Suppressor macrophage treated with lipopolysaccharide for 4 hours (primary cell): ENCODE measurements at regions not wholly inside any gene's neighbourhood (a gene's known extent, or its start where the extent isn't known, plus 50 kb on each side); places are given as distances from the start of the nearest gene placed in this dataset.
"Not testable (repeated sequence)": the region's sequence is repeated elsewhere in the genome, so short reads cannot be mapped to it uniquely, and the experiment has no call there.

Experiments used
- DNase-seq: peaks from one replicate; pipeline ENCODE4 v3.0.0-alpha.2; 2020

DNA sequence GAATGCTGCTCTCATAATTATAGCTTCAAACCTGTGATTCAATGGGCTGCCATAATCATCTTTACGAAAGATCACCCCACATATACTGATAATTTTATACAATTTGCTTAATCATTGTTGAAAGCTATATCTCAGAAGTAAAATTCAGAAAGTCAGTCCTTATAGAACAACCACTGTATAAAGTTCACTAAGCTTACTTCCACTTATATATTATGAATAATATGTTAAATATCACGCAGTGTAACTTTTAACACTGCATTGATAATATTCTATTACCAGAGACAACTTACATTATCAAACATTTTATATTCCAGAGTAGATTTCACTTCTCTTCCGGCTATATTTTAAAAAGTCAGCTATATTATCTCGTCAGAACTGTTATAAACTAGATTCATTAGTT is 550.1 kb upstream of the PCDH20 start:
- DNase-seq = no peak

DNA sequence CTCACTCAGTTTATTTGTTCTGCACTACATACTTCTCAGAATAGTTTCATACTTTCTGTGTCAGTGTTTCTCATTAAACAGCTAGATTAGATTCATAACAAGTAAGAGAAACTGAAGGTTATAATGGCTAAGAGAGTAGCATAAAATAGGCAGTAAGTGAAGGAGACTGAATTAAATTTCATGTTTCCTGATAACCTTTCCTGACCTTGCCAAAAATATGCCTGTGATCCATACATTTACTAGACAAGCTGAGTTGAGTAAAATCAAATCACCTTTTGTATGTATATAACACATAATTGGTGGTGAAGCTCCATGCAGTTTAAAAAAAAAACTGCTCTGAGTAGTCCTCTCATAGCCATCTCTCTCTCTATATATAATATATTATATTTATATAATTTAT is 545.3 kb upstream of the PCDH20 start:
- DNase-seq = no peak

DNA sequence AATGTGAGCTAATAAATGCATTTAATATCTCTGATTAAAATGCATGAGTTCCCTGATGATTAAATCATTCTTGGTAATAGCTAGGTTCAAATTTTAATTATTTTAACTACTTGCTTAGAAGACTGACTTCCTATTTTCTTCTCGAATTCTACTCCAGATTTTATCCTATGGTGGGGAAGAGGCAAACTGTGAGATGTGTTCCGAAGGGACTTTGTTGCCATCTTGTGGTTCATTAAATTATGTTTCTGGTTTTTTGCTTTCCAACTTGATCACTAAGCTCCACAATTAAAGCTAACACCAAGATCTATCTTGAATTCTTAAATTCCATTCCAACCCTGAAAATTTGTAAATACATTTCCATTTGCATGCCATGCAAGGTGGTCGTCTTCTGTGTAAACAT is 538.4 kb upstream of the PCDH20 start:
- DNase-seq = peak; percentile 1

DNA sequence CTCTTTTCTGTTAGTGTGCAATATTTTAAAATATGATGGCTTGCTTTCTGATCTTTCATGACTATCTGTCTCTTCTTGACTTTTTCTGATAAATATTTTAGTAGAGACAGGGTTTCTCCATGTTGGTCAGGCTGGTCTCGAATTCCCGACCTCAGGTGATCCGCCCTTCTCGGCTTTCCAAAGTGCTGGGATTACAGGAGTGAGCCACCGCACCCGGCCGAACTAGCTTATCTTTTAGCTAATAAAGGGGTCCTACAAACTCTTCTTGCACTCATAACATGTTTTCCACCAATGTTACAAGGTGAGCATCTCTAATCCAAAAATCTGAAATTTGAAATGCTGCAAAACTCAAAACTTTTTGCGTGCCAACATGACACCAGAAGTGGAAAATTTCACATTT is 535.2 kb upstream of the PCDH20 start:
- DNase-seq = no peak

DNA sequence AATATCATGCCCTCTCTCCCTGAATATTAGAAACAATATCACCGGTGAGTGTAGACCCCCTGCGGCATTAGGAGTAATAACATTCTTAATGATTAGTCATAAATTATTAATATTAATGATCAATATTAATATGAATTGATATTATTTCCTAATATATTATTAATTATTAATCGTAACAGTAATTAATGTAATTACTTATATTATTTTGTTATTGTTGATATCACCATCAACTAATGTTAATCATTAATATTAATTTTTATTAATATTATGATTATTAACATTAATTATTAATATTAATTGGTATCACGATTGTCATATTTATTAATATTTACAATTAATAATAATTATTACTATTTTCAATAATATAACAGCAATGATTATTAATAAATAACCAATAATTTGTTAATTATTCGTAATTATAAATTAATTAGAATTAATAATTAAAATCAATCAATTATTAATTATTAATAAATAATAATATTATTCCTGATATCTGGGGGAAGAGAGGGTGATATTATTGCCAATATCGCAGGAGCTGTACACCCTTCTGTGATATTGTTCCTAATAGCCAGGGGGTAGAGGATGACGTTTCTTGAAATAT is 528.8 kb upstream of the PCDH20 start:
- no peak for DNase-seq

DNA sequence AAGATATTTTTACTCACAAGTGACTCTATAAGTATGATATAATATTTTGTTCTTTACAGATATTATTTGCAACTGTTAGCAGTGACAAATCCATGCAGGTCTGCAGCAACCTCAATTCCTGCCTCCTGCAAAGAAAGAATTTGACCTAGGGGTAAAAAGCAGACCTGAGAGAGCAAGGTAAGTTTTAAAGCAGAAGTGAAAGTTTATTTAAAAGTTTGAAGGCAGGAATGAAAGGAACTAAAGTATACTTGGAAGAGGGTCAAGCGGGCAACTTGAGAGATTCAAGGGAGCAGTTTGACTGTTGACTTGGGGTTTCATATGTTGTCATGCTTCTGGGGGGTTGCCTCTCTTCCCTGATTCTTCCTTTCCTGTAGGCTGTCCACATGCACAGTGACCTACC is 520.1 kb upstream of the PCDH20 start:
- no peak for DNase-seq

DNA sequence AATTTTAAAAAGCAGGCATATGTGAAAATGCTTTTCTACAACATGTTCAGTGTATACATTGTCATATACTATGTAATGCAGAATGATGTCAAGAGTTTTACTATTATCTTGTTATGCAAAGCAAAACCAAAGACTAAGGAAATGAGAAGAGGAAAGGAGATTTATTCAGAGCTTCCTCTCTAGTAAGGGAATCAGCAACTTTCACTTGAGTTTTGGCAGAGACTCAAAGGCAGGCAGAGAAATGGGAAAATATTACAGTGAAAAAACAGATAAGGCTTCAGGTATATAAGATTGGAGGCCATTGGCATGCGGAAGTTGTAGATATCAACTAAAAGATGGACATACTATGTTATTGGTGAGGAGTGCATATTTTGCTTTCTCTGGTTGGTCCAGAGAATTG is 512.0 kb upstream of the PCDH20 start:
- DNase-seq = no peak

DNA sequence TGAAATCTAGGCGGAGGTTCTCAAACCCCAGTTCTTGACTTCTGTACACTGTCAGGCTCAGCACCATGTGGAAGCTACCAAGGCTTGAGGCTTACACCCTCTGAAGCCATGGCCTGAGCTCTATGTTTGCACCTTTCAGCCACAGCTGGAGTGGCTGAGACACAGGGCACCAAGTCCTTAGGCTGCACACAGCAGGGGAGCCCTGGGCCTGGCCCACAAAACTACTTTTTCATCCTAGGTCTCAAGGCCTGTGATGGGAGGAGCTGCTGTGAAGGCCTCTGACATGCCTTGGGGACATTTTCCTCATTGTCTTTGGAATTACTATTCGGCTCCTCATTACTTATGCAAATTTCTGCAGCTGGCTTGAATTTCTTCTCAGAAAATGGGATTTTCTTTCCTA is 503.2 kb upstream of the PCDH20 start:
- DNase-seq = no peak

DNA sequence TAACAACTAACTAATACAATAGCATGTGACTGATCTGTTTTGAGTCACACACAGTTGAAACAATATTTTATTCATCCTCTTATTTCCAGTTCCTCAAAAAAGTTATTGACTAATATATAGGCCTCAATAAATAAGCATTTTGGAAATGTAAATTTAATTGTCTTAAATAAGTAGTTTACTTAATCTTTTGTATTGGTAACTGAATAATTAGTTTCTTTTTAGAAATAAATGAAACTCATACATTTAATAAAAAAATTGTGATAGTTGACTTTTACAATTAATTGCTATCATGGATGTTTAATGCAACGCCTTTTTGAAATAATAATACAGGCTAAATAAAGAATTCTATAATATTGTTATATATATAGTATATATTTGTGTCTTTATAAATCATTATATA is 500.8 kb upstream of the PCDH20 start:
- DNase-seq = no peak

DNA sequence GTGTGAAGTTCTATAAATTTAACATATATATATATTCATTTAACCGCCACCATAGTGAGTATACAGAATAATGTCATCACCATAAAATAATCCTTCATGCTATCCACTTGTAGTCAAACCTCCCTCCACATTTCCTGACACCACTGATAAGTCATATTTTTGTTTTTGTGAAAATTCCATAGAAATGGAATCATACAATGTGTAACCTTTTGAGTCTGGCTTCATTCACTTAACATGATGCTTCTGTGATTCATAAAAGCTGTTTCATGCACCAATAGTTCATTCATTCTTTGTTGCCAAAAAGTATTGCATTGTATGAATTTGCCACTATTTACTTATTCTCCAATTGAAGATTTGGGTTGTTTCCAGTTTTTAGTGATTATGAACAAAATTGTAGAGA is 497.5 kb upstream of the PCDH20 start:
- no peak for DNase-seq

DNA sequence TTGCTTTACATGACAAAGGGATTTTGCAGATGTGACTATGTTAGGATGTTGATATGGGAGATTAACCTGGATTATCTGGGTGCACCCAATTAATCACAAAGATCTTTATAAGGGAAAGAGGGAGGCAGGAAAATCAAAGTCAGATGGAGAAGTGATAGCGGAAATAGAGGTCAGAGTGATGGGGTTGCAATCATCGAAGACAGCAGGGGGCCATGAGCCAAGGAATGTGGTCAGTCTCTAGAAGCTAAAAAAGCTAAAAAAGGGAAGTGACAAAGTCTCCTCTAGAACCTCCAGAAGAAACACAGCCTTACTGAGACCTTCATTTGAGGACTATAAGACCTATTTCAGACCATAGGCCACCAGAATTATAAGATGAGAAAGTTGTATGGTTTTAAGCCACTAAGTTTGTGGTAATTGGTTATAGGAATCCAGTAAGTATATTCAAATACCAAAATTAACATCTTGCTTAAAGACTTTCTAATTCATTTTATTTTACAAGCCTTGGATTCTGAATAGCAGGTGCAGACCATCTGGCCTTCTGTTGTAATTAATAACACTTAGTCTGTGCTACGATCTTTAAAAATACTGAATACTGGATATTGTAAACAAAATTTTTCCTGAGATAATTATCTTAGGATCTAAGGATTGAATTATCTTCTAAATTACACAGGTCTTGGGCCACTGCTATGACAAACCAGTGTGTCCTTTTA is 493.4 kb upstream of the PCDH20 start:
- no peak for DNase-seq

DNA sequence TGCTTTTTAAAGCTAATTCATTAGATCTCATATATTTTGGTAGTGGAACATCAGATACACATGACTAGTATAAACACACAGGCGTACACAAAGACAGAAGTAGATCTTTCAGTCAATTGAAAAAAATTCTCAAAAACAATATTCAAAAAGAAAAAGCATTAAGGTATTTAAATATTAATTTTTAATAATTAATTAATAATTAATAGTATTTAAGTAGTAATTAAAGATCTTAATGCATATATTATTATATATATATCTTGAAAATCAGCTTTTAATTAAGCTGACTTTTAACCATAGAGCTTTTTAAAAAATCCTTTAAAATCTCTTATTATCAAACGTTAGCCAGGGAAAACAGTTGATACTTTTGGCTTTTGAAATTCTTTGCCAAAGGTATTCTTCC is 489.4 kb upstream of the PCDH20 start:
- no peak for DNase-seq

DNA sequence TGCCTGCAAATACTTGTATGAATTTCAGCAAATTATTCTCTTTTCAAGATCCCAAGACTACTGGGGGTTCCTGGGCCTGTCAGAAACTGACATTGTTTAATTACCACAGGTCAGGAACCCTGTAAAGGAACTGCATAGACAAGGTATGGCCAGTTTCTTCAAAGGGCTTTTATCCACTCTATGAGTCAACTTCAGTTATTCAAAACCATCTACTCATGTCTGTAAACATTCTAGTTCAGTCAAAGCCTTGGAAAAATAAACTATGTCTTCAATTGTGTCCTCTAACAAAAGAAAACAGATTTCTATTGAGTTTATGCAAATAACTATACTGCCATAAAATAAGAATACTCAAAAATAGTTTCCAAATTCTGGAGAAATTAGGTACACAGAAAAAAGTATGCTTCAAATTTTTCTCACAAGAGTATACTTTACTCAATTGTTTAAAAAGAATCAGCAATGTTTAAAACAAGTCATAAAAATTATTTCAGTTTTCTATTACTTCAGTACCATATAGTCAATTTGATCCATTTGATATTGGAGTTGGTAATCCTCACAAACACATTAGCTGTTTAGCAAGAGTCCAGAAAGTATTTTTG is 486.4 kb upstream of the PCDH20 start:
- no peak for DNase-seq

DNA sequence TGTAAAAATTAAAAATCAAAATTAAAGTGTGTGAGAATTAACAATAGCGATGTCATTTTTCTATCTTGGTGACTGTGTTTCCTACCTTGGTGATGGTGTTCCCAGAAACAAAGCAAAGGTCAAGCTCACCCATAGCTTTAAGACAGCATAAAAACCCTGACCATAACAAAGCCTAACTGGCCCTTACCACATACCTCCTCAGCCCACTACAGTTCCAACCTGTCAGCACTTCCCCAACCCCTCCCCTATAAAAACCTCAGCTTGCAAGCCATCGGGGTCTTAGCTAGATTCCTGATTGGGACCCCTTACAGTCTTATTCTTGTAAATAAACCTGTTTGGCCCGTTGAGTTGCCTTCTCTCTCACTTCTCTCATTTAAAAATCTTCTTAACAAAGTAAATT is 484.4 kb upstream of the PCDH20 start:
- no peak for DNase-seq

DNA sequence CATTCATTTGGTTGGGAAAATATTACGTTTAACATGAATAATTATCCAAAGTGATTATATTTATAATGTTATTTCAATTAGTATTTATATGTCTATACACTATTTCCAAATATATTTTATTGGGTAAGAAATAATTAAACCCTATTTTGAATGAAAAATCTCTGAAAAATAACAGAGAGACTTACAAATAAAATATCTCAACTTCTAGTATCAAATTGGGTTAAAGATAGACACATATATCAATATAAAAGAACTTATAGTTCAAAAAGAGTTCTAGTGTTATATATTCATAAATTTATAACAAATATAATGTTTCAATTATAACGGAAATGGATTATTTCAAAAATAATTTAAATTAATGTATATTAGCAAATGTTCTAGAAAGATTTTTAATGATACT is 482.6 kb upstream of the PCDH20 start:
- no peak for DNase-seq

DNA sequence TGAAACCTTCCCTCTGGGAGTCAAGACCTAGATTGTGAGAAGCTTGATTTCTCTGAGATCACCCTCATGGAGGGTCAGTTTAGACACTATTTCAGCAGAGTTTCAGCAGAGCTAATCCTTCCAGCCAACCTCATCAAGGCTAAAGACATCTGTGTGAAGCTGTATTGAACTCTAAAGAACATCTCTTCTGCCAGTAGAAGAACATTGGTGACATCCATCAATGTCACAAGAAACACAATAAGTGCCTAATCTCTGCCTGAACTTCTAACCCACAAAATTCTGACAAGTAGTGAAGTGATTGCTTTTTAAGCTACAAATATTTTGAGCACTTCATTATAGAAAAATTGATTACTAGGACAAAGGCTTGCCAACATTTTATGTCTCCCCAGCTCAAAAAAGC is 475.8 kb upstream of the PCDH20 start:
- DNase-seq = no peak

DNA sequence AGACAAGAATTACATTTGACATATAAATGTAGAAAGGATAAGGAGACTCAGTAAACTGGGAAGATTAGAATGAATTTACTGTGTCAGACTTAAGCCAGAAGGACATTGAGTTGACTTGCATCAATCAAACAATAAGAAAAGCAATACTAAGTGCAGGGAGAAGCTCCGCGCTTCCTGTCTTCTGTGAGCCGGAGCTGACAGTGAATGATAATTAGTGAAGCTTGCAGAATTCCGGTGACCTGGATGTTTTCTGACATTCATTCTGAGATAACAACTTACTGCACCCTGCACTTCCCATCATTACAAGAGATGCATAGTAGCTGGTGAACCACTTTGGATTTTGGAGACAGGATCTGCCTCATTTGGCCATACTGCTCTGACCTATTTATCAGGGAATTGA is 469.2 kb upstream of the PCDH20 start:
- no peak for DNase-seq

DNA sequence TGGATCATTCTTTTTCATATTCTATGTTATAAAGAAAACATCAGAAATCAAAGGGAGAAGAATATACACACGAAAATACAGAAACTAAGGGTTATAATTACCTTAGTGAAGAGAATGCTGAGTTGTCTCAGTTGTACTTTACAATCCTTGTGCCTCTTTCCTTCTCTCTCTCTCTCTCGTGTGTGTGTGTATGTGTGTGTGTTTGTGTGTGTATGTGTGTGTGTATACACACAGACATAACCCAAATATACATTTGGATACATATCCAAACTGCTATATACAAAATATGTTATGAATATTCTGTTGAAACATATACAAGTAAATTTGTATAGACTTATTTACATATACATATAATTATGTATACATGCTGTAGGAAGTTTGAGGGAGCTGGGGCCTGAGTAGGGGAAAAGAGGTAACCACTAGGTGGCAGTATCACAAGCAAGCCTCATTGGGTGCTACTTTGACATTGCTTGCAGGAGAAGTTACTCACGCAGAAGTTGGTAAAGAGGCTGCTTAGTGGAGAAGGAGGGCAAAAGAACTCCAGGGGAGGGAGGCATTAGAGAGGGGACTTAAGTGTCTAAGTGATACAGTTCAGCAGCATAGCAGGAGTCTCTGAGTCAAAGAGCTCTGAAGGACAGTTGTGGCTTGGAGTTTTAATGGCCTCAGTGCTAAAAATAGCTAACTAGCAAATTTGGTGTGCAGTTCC is 465.1 kb upstream of the PCDH20 start:
- peak; percentile 34 for DNase-seq

DNA sequence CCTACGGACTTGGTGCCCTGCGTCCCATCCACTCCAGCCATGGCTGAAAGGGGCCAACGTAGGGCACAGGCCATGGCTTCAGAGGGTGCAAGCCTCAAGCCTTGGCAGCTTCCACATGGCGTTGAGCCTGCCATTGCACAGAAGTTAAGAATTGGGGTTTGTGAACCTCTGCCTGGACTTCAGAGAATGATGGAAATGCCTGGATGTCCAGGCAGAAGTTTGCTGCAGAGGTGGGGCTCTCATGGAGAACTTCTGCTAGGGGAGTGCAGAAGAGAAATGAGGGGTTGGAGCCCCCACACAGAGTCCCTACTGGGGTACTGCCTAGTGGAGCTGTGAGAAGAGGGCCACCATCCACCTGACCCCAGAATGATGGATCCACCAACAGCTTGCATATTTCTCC is 462.9 kb upstream of the PCDH20 start:
- DNase-seq = not testable (repeated sequence)

DNA sequence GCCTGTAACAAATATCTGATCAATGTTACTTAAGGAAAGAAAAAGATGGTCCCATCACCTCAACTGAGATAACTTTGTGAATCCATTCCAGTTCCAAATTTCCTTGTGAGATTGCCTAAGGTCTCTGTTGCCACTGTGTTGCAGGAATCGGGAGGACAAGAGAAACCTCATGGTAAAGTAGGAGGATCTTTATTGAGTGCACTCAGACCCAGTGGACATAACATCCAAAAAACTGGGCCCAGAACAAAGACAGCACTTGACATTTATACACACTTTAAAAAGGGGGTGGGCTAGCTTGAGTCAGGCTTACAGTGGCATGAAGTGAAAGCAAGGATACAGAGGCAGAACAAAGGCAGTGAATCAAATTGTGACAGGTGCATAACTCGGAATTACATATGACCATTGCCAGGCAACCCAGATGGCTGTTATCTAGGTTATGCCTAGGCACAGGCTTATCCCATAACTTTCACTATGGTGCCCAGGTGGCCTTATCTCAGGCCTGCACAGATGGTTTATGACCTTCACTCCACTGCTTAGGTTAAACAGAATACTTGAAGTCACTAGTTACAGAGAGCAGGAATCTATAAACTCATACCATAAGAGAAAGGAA is 459.4 kb upstream of the PCDH20 start:
- no peak for DNase-seq

DNA sequence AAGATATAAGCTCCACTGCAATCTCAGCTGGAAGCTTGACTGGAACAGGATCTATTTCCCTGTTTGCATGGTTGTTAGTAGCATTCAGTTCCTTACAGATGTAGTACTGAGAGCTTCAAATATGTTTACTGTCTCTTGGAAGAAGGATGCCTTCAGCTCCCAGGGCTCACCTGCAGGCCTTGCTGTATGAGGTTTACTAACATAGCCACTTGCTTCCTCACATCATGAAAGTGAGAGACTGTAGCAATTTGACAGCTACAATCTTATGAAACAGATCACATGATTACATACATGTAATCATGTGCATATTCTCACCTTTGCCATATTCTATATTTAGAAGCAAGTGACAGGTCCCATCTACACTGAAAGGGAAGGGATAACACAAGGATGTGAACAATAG is 458.1 kb upstream of the PCDH20 start:
- DNase-seq = no peak

DNA sequence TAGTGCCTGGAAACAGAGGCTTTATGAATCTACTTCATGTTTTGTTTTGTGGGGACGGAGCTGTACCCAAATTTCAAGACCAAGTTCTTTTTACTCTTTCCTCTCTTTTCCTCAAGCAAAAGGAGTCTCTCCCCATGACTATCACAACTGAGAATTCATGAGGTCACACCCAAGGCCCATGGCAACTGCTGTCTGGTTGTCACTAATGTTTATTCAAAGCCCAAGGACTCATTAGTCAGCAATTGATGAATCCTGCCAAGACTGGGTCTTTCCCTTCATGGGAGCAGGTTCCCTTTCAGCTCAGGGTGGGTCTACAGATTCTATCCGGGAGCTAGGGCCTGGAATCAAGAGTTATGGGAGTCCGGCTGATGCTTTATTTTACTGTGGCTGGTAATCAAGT is 441.5 kb upstream of the PCDH20 start:
- DNase-seq = no peak

DNA sequence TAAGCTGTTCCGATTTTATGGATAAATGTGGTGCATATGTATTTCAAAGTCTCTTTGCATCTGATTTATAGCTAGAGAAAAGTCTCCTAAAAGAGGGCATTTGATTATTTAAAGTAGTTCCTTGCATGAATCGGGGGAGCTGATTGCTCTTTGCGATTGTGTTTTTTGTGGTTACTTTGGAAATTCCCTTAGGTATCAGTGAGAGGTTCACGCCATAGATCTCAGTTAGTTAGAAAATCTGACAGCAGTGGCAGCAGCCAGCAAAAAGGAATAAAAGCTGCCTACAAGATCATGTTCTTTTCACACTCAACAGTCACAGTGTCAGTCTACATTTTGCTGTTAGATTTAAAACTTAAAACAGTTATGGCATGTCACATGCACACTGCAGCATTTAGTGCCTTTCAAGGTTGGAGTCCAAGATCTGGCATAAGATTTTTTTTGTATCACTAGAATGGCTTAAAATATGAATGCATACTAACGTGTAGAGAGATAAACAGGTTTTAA is 436.5 kb upstream of the PCDH20 start:
- DNase-seq = no peak

DNA sequence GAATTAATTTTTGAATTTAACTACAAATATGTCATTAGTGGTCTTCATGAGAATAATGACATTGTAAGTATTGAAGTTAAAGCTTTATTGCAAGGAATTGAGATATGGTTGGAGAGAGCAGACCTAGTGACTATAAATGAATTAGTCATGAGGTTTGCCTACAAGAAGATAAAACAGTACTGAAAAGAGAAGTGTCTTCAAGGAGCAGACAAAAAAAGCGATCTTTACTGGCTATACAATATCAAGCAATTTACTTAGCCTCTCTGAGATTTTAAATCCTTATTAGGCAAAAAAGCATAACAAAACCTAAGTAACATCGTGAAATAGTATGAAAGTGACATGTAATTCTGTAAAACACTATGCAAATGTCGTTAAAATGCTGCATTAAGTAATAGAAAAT is 435.1 kb upstream of the PCDH20 start:
- DNase-seq = no peak
